ENCODE measurements at regions not wholly inside any gene's neighbourhood (a gene's known extent, or its start where the extent isn't known, plus 50 kb on each side); places are given as distances from the start of the nearest gene placed in this dataset.

GRCh38 chr3:157633241-157633640, 130.0 kb upstream of the VEPH1 start:
- TF ChIP-seq MYC (IDR thresholded peaks at IDR 0.05; ENCODE audit: low read depth, low read length) (no peak), MAX (IDR thresholded peaks at IDR 0.05; ENCODE audit: low read depth, low read length) (no peak), POLR2A (IDR thresholded peaks at IDR 0.05; ENCODE audit: extremely low read depth, insufficient read length) (no peak)
- TF ChIP-seq, protein P1, sequence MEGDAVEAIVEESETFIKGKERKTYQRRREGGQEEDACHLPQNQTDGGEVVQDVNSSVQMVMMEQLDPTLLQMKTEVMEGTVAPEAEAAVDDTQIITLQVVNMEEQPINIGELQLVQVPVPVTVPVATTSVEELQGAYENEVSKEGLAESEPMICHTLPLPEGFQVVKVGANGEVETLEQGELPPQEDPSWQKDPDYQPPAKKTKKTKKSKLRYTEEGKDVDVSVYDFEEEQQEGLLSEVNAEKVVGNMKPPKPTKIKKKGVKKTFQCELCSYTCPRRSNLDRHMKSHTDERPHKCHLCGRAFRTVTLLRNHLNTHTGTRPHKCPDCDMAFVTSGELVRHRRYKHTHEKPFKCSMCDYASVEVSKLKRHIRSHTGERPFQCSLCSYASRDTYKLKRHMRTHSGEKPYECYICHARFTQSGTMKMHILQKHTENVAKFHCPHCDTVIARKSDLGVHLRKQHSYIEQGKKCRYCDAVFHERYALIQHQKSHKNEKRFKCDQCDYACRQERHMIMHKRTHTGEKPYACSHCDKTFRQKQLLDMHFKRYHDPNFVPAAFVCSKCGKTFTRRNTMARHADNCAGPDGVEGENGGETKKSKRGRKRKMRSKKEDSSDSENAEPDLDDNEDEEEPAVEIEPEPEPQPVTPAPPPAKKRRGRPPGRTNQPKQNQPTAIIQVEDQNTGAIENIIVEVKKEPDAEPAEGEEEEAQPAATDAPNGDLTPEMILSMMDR (IDR thresholded peaks at IDR 0.05; ENCODE audit: low read depth, low read length): no peak
- no peak for DNase-seq (ENCODE audit: low read depth)
- no peak overlapping the region for H3K4me3 ChIP-seq (ENCODE audit: low read depth, low read length)

DNA sequence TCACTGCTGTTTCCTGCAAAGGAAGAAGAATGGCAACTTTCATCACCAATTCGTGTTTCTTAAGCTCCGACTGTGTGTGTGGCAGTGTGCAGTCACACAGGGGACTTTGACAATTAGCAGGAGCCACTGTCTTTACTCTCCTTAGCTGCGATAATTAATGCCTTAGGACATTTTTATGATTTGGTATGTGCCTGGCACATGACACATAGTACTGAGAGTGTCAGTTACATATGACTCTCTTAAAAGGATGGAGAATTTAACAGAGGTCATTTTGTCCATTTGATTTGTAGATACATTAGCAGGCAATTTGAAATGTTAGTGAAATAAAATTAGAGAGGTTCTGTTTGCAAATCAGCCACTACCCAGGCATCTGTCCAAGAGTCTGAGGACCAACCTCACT, 128.9 kb upstream of the VEPH1 start:
- no peak for DNase-seq (ENCODE audit: low read depth)
- TF ChIP-seq MYC (IDR thresholded peaks at IDR 0.05; ENCODE audit: low read depth, low read length): no peak
- no peak for TF ChIP-seq POLR2A (IDR thresholded peaks at IDR 0.05; ENCODE audit: extremely low read depth, insufficient read length)
- TF ChIP-seq MAX (IDR thresholded peaks at IDR 0.05; ENCODE audit: low read depth, low read length): no peak
- TF ChIP-seq, protein P1 (IDR thresholded peaks at IDR 0.05; ENCODE audit: low read depth, low read length): no peak
- H3K4me3 ChIP-seq (ENCODE audit: low read depth, low read length): no peak overlapping the region

DNA sequence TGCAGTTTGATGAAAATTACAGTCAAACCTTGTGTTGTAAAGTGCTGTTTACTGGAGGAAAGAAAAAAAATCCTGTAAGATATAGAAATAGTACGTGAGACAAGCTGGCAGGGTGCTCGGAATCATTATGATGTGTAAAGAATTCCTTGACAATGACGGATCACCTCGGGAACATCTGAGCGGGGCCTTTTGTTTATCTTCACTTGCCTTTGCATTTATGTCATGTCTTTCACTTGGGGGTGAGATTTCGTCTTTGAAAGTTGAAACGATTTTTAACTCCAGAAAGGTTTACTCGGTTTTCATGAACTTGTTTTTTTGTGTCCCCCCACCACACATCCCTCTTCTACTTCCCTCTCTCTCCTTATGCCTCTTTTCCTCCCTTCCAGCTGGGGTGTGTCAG, 128.3 kb upstream of the VEPH1 start:
- TF ChIP-seq, protein P1 (IDR thresholded peaks at IDR 0.05; ENCODE audit: low read depth, low read length): no peak
- TF ChIP-seq MYC (IDR thresholded peaks at IDR 0.05; ENCODE audit: low read depth, low read length) (no peak), POLR2A (IDR thresholded peaks at IDR 0.05; ENCODE audit: extremely low read depth, insufficient read length) (no peak), MAX (IDR thresholded peaks at IDR 0.05; ENCODE audit: low read depth, low read length) (no peak)
- DNase-seq (ENCODE audit: low read depth): no peak
- no peak overlapping the region for H3K4me3 ChIP-seq (ENCODE audit: low read depth, low read length)

GRCh38 chr3:157626817-157627216, 123.6 kb upstream of the VEPH1 start:
- TF ChIP-seq MAX (IDR thresholded peaks at IDR 0.05; ENCODE audit: low read depth, low read length) (no peak), MYC (IDR thresholded peaks at IDR 0.05; ENCODE audit: low read depth, low read length) (no peak), POLR2A (IDR thresholded peaks at IDR 0.05; ENCODE audit: extremely low read depth, insufficient read length) (no peak)
- TF ChIP-seq, protein P1 (IDR thresholded peaks at IDR 0.05; ENCODE audit: low read depth, low read length): no peak
- no peak for DNase-seq (ENCODE audit: low read depth)
- no peak overlapping the region for H3K4me3 ChIP-seq (ENCODE audit: low read depth, low read length)

DNA sequence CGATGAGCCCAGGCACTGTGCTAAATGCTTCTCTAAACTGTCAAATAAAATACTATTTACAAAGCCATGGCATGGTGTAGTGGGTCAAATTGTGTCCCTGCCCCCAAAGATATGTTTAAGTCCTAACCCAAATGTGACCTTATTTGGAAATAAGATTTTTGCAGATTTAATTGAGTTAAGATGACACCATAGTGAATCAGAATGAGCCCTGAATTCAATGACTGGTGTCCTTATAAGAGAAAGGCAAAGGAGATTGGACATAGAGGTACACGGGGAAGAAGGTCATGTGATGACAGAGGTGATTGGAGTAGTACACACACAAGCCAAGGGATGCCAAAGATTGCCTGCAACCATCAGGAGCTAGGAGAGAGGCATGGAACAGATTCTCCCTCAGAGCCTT, 121.6 kb upstream of the VEPH1 start:
- H3K4me3 ChIP-seq (ENCODE audit: low read depth, low read length): no peak overlapping the region
- DNase-seq (ENCODE audit: low read depth): no peak
- TF ChIP-seq, protein P1 (IDR thresholded peaks at IDR 0.05; ENCODE audit: low read depth, low read length): no peak
- no peak for TF ChIP-seq MAX (IDR thresholded peaks at IDR 0.05; ENCODE audit: low read depth, low read length)
- no peak for TF ChIP-seq MYC (IDR thresholded peaks at IDR 0.05; ENCODE audit: low read depth, low read length)
- no peak for TF ChIP-seq POLR2A (IDR thresholded peaks at IDR 0.05; ENCODE audit: extremely low read depth, insufficient read length)

- H3K4me3 ChIP-seq (ENCODE audit: low read depth, low read length): no peak overlapping the region
These were observed 115.7 kb upstream of the VEPH1 start for GRCh38 chr3:157618886-157619285.

More at GRCh38 chr3:157618886-157619285, 115.7 kb upstream of the VEPH1 start:
- TF ChIP-seq MYC (IDR thresholded peaks at IDR 0.05; ENCODE audit: low read depth, low read length): no peak
- TF ChIP-seq POLR2A (IDR thresholded peaks at IDR 0.05; ENCODE audit: extremely low read depth, insufficient read length): no peak
- TF ChIP-seq, protein P1 (IDR thresholded peaks at IDR 0.05; ENCODE audit: low read depth, low read length): no peak
- no peak for TF ChIP-seq MAX (IDR thresholded peaks at IDR 0.05; ENCODE audit: low read depth, low read length)
- DNase-seq (ENCODE audit: low read depth): no peak
